CD4-positive, alpha-beta T cell treated with Interleukin-6 at 100 ng/mL for 8 hours (primary cell): ENCODE measurements at regions not wholly inside any gene's neighbourhood (a gene's known extent, or its start where the extent isn't known, plus 50 kb on each side); places are given as distances from the start of the nearest gene placed in this dataset.
"Not testable (repeated sequence)": the region's sequence is repeated elsewhere in the genome, so short reads cannot be mapped to it uniquely, and the experiment has no call there.

Source experiments
- DNase-seq: peaks from one replicate; pipeline ENCODE4 v3.0.0-alpha.2; 2020; ENCODE audit warnings: mixed read lengths, low spot score

DNA sequence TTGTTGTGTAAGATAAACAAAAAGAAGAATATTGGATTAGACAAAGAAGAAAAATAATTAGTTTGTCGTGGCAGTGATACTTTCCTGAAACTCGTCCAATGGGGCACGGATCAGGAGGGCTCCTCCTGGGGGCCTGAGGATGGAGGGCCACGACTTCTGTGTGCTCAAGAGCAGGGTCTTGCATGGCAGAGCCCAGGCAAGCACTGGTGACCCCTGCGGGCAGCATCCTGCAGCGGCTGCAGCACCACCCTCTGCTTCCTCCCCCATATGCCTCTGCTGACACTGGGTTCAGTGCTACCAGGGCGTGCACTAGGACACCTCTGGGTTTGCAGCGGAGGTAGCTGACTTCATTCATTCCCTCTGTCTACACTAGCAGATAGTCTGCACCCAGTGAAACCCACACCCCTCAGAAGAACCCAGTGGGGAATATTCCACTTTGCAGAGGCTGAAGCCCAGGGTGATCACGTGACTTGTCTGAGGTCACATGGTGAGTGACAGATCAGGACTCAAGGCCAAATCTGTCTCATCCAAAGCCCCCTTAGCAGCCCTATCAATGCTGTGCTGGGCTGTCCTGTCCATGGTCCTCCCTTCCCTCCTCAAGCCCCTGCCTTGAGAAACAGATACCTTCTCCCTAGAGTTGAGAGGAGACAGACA is 375.5 kb downstream of the TCERG1L start:
- no peak for DNase-seq

DNA sequence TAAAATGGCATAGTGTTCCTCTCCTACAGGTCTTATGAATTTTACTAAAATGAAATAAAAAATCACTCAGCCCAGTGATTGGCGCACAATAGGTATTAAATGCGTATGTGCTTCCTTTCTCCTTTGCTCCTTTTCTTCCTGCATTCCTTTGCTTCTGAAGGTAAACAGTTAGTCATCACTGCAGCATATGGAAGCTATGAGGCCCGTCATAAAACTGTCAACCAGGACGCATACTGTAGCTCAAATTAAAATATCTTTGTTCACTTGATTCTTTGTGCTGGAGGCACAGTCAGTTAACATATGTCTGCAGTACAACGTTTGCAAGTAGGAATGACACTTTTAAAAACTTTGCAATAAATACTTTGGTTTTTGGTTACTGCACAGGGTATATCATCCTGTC is 374.7 kb downstream of the TCERG1L start:
- DNase-seq = no peak

DNA sequence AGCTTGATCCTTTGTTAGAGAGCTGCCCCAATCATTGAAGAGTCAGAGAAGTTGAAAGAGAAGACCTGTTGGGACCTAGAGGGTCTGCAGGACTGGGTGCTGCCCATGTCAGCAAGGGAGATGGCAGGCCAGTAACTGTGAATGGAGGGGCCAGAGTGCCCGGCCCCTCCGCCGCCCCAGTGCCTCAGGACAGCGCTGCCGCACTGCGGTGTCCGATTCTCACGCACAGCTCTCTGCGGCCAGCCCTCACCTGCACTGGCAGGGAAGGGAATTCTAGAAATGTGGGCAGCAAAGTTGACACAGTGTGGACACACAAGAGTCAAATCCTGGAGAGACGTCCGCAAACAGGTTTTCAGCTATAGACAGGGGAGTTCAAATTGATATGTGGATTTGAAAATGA is 373.5 kb downstream of the TCERG1L start:
- no peak for DNase-seq

DNA sequence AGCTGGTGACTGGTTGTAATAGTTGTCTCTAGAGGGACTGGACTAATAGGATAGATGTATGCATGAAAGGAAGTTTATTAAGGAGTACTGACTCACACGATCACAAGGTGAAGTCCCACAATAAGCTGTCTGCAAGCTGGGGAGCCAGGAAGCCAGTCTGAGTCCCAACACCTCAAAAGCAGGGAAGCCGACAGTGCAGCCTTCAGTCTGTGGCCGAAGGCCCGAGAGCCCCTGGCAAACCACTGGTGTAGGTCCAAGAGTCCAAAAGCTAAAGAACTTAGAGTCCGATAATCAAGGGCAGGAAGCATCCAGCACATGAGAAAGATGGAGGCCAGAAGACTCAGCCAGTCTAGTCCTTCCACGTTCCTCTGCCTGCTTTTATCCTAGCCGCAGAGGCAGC is 372.6 kb downstream of the TCERG1L start:
- not testable (repeated sequence) for DNase-seq

DNA sequence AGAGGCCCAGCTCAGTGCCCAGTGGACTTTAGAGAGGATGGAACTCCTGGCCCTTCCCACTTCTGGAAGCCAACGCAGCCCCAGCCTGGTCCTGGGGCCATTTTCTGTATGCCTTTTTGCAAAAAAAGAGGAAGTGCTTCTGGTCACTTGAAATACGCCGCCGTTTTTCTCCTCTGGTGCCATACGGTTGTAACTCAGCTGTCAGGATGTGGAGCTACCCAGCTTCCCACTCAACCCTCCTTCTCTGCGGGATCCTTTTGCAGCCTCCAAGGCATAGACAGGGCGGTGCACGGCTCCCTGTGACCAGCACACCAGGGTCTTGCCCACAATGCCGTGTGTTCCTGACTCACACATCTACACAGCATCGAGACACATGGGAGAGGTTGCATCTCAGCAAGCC is 369.6 kb downstream of the TCERG1L start:
- DNase-seq = no peak

DNA sequence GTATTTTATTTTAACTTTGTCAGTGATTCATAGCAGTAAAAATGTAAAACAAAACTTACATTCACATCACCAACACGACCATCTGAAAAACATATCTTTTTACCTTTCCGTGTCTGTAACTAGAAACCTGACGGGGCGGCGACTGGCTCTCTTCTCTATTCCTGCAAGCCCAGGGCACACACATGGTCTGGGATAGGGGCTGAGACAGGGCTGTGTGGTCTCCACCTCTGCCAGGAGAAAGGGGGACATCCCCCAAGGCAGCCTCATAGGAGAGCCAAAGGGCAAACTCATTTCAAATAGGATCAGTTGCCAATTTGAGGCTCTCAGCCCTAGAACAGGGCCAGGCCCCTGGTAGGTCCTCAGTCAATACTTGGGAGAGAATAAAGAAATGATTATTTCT is 359.4 kb downstream of the TCERG1L start:
- no peak for DNase-seq

DNA sequence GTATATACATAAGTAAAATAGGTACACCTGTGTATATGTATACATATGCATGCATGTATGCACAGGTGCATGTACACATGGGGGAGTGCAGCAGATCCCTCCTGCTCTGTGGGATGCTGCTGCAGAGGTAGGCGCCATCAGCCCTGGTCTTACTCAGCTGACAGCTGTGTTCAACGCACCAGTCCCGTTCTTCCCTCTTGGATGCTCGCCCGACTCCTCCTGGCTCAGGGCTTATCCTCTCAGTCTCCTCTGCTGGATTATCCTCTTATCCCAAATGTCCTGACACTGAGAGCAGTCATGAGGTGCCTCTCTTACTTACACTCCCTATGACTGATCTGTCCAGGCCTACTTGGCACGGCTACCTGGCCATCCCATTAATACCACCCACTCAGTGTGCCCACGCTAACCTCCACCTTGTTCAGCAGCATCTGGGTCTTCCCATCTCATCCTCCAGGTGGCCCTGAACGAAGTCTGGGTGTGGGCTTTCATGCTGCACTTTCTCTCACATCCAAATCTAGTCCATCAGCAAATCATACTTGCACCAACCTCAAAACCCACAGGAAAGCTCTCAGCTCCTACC is 357.1 kb downstream of the TCERG1L start:
- DNase-seq = no peak

DNA sequence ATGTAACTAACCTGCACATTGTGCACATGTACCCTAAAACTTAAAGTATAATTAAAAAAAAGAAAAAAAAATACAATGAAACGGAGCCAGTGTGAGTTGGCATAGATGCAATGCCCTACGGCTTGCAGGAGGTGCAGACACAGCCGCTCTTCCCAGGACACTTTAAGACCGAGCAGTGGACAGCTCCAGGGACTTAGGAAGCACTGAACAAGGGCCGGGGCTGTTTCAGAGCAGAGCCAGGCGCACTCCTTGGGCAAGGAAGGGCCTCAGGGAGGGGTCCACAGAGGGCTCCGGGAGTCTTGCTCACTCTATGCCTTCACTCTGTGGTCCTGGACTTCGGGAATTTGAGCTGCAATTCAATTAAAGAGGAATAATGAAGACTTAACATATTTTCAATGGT is 355.3 kb downstream of the TCERG1L start:
- no peak for DNase-seq

DNA sequence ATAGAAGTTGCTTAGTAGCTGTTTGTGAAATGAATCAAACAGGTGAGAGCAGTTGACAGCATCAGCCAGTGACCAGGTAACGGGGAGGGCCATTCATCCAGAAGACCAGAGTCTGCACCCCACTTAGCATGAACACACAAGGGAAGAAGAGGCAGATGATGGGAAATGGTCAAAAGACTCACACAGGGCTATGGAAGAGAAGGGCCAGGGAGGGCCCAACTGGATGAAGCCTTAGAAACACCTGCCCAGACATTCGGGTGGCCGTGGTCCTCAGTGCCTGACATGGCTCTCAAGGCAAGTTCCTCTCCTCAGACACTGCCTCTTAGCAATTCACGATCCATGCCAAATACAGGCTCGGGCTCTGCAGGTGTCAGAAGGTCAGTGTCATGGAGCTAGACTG is 354.1 kb downstream of the TCERG1L start:
- no peak for DNase-seq

DNA sequence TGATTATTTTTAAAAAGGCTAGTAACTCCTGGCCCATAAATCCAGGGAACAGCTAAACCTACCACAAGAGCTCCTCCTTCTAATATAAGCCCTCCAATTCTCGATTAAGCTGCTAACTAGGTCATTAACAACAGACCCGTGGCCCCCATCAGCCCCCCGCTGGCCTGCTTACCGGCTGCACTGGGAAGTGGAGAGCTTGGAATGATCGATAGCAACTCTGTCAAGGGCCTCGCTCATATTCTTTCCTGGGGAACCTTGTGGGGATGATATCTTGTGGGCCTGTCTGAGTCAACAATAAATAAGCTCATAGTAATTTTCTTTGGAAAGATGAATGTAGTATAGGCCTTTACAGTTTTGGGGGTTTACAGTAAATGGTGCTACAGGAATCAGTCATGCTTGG is 353.5 kb downstream of the TCERG1L start:
- DNase-seq = no peak

DNA sequence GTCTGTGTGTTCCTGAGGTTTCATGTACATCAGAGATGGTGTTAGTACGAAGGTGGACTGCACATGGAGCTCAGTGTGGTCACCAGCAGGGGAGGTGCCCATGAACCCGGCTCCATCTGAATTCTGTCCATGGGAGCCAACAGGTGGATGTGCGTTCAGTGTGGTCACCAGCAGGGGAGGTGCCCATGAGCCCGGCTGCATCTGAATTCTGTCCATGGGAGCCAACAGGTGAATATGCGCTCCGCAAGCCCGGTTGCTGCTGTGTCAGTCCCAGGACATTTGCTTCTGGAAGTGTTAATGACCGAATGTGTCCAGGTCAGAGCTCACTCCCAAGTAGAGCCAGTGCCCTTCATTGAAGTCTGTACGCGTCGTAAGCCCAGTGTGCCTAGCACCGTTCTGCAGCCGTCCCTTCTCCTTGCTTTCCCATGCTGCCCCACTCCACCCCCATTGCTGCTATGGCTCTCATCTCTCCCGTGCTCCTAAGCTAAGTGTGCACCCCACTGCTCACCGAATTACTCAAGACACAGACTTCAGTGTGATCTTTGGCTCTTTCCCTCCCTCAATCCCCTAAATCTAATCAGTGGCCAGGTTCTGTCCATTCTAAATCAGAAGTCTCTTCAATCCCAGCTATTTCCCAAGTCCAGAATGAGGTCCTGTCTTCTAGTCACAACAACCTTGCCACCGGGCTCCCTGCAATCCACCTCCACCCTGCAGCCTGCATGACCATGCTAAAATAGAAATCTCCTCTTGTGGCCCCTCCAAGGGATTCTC is 352.4 kb downstream of the TCERG1L start:
- no peak for DNase-seq

DNA sequence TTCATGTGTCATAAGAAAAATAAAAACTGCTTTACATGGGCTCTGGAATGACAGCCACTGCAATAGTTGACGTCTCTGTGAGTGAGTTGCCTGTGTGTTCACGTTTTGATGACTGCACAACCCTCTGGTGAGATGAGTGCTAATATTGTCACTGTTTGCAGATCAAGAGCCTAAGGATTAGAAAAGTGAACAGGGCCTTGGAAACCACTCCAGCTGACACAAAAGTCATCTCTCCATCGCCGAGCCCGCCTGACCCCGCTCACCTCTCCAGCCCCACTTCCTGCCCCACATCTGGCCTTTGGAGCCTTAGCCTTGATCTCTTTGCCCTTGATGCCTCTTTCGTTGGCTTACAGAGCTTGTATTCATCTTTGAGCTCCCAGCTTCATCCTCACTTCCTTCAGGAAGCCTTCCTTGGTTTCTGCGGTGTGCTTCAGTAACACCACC is 351.7 kb downstream of the TCERG1L start:
- DNase-seq = no peak

DNA sequence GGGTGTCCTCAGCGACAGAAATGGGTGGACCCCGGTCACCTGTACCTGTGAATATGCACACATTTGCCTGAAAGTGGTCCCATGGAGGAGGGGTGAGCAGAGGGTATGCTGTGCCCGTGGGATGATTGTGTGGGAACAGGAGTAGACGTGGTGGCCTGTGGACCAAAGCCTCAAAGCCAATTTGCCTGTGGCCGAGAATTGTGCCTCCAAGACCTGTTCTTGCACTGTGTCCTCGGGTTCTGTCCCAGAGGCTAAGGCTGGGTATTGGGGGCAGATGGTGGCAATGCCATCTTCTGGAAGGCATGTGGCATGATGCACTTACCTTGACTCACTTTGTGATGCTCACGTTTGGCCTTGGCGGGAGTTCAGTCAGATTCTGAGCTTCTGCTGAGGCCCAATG is 351.0 kb downstream of the TCERG1L start:
- DNase-seq = no peak

DNA sequence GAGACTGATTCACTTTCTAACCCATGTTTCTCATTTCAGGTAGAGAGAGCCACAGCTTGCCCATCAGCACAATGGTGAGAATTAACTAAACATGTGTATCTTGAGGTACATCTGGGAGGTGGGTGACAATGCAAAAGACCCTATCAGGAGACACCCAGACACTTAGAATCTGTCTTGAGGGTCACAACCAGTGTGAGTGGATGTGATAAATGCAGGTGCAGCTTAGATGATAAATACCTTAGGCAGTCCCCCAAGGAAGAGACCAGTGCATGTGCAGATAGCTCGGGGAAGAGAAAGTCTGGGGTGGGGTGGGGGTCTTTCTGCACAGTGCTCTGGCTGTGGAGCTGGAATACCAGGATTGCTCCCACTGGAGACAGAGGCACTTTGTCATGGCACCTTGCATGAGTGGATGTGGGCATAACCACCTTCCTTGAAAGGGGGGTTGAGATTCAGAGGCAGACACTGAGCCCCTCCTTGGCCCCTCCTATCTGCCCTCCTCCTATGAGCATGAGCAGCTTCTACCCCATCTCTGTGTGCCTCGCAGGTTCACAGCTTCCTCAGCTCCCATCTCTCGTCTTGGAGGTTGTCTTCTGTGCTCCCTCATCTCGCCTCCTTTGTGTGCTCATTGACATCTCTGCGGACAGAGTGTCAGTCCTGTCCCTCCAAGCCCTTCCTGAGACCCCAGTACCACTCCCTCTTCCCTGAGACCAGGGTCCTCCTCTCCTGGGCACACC is 349.8 kb downstream of the TCERG1L start:
- DNase-seq = no peak

DNA sequence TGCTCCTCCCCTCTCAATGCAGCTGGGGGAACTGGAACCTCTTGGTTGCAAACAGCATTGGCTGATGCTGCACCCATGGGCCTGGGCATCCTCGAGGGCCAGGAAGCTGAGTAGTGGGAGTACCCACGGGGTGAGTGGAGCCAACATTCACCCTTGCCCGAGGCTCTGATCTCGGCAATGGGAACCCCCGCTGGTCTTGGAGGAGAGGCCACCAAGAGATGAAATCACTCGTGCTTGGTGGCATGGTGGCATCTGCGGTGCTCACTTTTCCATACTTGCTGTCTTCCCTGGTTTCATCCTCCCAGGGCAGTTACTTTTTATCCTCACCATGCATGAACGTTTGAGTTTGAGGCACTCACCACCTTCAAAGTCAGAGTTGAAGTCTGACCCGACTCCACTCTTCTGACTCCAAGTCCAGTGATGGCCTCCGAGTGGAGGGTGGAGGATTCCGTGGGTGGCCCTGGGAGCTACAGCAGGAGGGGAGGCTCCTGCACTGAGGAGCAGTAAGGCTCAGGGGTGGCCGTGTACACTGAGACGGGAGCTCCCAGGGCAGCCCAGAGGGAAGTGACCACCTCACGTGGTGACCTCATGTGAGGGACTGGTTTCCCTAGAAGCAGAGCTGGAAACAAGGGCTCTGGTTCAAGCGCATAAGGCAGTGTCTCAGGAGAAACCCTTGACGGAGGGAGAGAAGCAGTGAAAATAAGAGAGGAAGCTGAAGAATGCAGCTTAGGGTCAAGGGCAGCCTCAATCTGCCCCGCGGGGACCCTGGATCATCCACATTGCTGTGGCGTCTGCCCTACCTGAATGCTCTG is 349.1 kb downstream of the TCERG1L start:
- no peak for DNase-seq

DNA sequence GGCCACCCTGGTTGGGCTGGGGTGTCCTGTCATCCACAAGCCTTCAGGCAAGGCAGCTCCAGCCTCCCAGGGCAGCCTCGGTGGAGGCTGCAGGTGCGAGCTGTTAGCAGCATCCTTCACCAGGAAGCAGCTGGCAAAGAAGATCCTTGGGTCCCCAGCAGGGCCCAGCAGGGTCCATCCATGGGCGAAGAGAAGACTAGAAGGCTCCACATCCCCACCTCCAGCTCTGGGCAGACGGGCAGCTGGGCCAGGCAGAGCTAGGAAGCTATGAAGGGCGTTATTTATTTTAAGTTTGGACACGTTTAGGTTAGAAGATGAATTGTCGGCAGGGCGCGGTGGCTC is 348.5 kb downstream of the TCERG1L start:
- DNase-seq = no peak

DNA sequence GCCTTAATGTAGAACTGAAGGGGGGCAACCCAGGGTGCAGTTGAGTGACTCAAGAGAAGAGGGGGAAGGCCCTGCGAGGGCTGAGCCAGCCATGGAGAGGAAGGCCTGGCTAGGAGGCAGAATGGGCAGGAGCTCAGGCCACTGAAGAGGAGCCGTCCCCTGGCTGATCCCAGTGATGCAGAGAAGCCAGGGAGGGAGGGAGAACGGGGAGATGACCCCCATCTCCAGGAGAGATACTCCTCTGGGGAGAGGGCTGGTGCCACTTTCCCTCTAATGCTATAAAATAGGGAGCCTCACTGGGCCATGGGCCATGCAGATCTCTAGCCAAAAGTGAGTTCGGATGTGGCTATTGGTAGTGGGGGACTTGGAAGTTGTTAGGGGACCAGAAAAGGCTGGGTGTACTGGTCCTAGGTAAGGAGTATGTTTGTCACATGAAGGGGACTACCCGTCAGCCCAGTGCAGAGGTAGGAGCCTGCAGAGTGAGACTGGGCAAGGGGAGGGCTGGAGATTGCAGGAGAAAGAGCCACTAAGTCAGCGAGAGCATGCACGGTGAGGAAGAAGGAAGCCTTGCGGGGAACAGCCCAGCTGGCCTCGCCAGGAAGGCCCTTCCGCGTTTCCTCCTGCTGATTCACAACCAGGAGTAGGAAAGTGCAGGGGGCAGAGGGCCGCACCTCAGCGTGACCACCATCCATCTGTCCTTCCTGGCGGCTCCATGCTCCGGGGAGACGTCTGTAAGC is 347.6 kb downstream of the TCERG1L start:
- DNase-seq = no peak

DNA sequence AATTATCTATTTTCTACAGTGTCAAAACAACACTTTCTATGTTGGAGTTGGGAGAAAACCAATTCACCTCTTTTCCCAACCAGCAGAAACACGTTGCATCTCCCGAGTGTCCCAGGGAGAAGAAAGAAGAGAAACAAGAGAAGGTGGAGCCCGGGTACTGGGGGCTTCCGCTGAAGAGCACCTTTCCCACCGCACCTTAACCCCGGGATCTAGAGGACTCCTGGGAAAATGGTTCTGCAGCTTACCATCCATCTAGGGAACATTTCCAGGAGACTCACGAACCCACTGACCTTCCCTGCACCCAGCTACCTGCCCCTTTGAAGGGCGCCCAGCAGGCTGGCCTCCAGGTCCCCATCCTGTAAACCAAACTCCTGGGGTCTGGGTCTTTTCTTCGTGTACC is 346.8 kb downstream of the TCERG1L start:
- DNase-seq = no peak

DNA sequence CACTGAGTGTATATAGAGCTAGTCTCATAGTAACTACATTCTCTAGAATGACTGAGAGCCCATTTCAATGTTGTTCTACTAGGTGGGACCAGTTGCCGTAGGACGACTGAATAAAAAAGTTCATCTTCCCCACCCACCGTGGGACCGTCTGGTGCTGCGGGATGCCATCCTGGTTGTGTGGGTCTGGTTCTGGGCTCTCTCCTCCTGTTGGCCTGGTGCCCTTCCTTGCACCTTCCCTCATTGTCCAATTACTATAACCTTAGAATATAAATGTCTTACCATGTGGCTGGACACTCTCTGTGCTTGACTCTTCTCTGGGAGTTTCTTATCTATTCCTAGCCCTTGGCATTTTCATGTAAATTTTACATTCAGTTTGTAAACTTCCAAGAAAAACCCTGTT is 344.4 kb downstream of the TCERG1L start:
- no peak for DNase-seq

DNA sequence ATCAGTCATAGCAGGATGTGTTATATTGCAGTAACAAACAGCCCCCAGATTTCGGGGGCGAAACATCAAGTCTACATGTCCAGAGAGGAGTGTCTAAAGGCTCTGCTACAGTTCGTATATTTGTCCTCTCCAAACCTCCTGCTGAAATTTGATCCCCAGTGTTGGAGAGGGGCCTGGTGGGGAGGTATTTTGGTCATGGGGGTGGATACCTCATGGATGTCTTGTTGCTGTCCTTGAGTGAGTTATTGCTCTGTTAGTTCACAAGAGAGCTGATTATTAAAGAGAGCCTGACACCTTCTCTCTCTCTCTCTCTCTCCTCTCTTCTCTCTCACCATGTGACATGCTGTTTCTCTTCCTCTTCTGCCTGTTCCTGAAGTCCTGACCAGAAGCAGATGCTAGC is 343.7 kb downstream of the TCERG1L start:
- no peak for DNase-seq

DNA sequence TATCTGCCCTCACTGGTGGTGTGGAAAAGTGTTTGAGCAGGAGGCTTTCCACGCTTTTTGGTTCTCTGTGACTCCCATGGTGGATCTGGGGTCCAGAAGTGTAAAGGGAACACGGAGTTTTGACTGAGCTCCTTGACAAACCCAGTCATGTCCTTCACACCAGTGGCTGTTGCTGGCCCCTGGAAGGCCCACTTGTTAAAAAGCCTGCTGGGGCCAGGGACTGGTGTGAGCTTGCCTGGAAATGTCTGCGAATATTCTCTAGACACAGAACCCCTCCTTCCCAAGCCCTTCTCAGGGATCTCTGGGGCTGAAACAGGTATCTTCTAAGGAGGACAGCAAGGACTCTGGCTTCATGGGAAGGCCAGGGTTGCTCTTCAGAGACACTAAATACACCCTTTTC is 343.0 kb downstream of the TCERG1L start:
- DNase-seq = no peak
